ENCODE measurements at regions not wholly inside any gene's neighbourhood (a gene's known extent, or its start where the extent isn't known, plus 50 kb on each side); places are given as distances from the start of the nearest gene placed in this dataset.

DNA sequence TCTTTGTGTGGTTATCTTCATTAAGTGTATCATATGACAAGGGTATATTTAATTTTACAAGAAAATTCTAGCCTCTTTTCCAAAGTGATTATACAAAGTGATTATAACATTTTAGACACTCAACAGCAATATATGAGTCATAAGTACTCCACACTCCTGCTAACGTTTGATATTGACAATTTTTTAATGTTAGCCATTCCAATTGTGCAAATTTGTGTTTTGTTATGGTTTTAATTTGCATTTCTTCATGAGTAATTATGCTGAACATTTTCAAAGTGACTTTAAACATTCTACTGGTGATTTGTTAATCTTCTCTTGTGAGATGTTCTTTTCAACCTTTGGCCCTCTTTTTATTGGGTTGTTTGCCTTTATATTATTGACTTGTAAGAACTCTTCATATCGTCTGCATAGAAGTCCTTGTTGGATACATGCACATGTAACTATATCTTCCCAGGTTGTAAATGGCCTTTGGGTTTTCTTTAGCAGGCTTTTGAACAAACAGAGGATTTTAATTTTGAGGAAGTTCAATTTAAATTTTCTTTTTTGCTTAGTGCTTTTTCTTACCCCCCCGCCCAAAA is 771.6 kb upstream of the ZNF608 start:
- no peak for DNase-seq (ENCODE audit: low read depth)

- no peak for DNase-seq (ENCODE audit: low read depth)
These were observed 774.9 kb upstream of the ZNF608 start for GRCh38 chr5:125521289-125521688.

DNA sequence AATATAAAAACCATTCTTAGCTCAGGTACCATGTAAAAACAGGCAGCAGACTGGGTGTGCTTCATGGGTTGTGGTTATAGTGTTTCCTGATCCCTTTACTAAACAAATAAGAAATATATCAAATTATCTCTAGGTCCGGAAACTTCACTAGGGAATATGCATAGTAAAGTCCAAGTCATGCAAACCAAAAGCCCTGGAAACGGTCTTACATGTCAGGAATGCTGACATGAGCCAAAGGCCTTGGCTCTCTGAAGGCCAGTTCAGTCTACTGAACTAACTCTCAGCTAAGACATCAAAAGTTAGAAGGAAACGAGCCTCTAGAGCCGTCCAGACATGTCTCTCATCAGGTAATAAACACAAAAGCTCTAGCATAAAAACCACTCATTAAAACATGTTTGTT is 778.9 kb upstream of the ZNF608 start:
- DNase-seq (ENCODE audit: low read depth), result no peak

GRCh38 chr5:125526966-125527365 is 780.5 kb upstream of the ZNF608 start:
- no peak for DNase-seq (ENCODE audit: low read depth)

- DNase-seq (ENCODE audit: low read depth), result no peak
These were observed 782.4 kb upstream of the ZNF608 start for GRCh38 chr5:125528881-125529280.

DNA sequence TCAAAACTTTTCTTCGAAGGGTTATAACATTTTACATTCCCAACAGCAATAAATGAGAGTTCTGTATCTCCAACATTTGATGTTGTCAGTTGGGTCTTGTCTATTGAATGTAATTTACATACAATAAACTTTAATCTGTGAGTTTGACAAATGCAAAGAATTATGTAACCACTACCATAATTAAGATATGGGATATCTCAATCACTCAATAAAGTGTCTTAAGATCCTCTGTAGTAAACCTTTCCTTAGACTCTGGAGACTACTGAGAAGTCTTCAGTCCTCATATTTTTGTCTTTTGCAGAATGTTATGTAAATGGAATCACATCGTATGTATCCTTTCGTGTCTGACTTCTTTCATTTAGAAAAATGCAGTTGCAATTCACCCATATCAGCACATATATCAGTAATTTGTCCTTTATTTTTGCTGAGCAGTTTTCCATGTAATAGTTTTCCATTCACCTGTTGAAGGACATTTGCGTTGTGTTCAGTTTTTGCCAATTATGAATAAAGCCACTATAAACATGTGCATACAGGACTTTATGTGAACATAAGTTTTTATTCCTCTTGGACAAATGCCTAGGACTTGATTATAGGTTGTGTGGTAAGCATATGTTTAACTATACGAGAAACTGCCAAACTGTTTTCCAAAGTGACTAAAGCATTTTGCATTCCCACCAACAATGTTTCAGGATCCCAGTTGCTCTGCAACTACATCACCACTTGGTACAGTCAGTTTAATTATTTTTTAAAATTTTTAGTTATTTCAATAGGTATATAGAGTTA is 784.6 kb upstream of the ZNF608 start:
- DNase-seq (ENCODE audit: low read depth), result no peak

GRCh38 chr5:125536095-125536494 is 789.7 kb upstream of the ZNF608 start:
- DNase-seq (ENCODE audit: low read depth), result no peak

DNA sequence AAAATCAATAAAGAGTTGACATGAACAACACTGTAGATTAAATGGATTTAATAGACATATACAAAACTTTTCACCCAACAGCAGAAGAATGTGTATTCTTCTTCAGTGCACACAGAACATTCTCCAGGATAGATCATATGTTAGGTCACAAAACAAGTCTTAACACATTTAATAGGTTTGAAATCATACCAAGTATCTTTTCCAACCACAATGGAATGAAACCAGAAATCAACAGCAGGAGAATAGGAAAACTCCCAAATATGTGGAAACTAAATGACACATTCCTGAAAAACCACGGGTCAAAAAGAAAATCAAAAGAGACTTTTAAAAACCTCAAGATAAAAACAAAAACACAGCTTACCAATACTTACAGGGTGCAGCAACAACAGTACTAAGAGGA is 790.1 kb upstream of the ZNF608 start:
- peak; percentile 28 for DNase-seq (ENCODE audit: low read depth)

GRCh38 chr5:125537661-125538060 is 791.2 kb upstream of the ZNF608 start:
- no peak for DNase-seq (ENCODE audit: low read depth)

- no peak for DNase-seq (ENCODE audit: low read depth)
These were observed 792.0 kb upstream of the ZNF608 start for GRCh38 chr5:125538469-125538868.

DNA sequence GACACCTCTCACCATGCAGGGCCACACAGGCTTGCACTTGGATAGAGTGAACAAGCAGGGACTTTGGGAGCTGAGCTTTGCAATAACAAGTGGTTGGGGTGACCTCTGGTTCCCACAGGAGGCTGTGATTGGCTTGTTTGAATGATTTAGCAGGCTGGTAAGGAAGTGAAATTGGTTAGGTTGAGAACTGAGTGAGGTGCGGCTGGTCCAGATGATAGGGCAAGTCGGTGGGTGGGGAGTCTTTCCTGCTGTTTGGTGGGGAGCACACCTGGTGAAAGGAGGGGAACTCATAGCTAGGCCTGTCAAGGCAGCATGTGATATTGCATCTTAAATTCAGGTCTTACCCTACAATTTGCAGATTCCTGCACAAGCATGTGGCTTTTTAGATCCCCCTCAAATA is 794.6 kb upstream of the ZNF608 start:
- no peak for DNase-seq (ENCODE audit: low read depth)

- DNase-seq (ENCODE audit: low read depth), result no peak
These were observed 803.0 kb upstream of the ZNF608 start for GRCh38 chr5:125549322-125549911.

GRCh38 chr5:125550274-125550673 is 803.8 kb upstream of the ZNF608 start:
- DNase-seq (ENCODE audit: low read depth), result no peak

GRCh38 chr5:125551246-125551645 is 804.8 kb upstream of the ZNF608 start:
- DNase-seq (ENCODE audit: low read depth), result no peak

GRCh38 chr5:125551797-125552196 is 805.4 kb upstream of the ZNF608 start:
- no peak for DNase-seq (ENCODE audit: low read depth)

DNA sequence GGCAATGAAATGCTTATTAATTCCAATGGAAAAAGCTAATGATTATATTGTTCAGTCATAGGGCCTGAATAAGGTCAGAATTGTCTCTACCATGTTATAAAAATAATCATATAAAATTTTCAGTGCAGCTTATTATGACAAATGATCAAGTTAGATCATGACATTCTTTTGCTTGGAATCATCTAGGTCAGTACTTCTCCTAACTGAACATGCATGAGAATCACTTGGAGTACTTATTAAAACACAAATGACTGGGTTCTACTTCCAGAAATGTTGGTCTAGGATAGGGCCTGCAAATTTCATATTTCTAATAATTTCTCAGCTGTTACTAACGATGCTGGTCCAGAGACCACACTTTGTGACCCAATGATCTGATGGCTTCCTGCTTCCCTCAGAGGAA is 806.0 kb upstream of the ZNF608 start:
- no peak for DNase-seq (ENCODE audit: low read depth)

DNA sequence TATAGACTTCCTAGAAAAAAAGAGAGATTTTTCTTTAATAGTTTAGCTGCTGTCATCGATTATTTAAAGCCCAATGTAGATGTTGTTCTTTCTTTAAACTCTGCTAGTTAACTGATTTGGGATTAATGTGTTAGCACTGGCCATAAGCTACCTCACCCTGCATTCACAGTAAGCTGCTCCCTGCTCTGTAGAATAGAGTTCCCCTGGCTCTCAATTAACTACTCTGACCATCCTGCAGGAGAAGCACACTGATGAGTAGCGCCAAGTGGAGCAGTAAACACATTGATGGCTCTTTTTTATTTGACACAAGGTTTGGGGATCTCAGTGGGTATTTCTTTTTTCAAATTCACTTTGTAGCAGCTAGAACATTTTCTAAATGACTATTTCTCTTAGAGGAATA is 807.9 kb upstream of the ZNF608 start:
- no peak for DNase-seq (ENCODE audit: low read depth)

- no peak for DNase-seq (ENCODE audit: low read depth)
These were observed 809.2 kb upstream of the ZNF608 start for GRCh38 chr5:125555591-125555990.

DNA sequence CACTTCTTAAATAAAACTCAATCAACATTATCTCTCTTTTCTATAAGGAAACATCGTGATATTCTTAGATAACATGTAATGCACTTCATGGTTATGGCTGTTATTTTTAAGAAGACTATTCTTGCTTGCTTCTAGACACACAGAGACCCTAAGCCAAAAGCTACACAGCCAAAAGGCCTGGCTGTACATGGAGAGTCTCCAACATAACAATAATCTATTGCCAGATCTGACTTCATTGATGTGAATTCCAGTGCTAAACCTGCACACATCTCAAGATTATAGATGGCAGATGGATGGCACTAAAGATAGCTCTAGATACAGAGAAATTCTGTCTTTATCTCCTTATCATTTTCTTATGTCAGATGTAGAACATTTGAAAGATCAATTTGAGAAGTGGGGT is 811.6 kb upstream of the ZNF608 start:
- no peak for DNase-seq (ENCODE audit: low read depth)

GRCh38 chr5:125558466-125558865 is 812.0 kb upstream of the ZNF608 start:
- no peak for DNase-seq (ENCODE audit: low read depth)

DNA sequence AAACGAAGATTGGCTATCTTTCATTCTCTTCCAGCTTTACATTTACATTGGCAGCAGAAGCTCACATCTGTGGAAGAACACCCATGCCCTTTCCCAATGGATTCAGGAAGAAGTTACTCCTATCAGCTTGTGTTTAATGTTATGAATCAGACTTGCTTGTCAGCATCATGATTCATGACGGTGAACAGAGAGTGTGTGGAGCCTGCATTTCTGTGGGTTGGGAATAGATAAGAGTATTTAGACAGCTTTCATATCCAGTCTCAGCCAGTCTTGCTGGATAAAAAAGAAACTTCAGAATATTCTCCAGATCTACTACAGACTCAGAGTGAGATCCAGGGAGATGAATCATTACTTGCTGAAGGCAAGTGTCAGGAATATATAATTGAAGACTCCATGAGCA is 812.9 kb upstream of the ZNF608 start:
- DNase-seq (ENCODE audit: low read depth), result peak; percentile 21

- DNase-seq (ENCODE audit: low read depth), result no peak
These were observed 814.2 kb upstream of the ZNF608 start for GRCh38 chr5:125560476-125561225.
